HepG2 (cell line): ENCODE measurements at regions not wholly inside any gene's neighbourhood (a gene's known extent, or its start where the extent isn't known, plus 50 kb on each side); places are given as distances from the start of the nearest gene placed in this dataset.

Source experiments
- ATAC-seq: fragments of 200-7000 bp; cut with Tn5 transposase; 3 replicates; pipeline ENCODE4 v1.9.1; 2020; ENCODE audit warnings: mild to moderate bottlenecking, moderate library complexity
- BruUV-seq: library from RNA; stranded (reverse); fragments of 400-500 nt; replicated peaks from 2 replicates; lab custom pipeline; 2021; lab: Mats Ljungman, UMichigan
- CTCF ChIA-PET: fragments of 300-600 bp; formaldehyde crosslinking; extraction: SDS; loops from one replicate; lab custom pipeline; 2021; ENCODE audit warnings: low total read pairs, inconsistent platforms, low intra/inter-chr PET ratio; lab: Yijun Ruan, JAX
- POLR2A ChIA-PET: fragments of 350-600 bp; sonication (Branson Sonifier 250); formaldehyde crosslinking; loops from one replicate; lab custom pipeline; 2020; ENCODE audit warnings: antibody characterized with exemption, inconsistent platforms; lab: Yijun Ruan, JAX
- DNase-seq: peaks from one replicate; pipeline ENCODE4 v3.0.0-alpha.2; 2015; ENCODE audit warnings: low spot score
- FAIRE-seq: peaks from 3 replicates; lab custom pipeline; 2011; peaks lifted over from hg19 to GRCh38; lab: Jason Lieb, UNC
- H2AFZ ChIP-seq: one replicate; pipeline ENCODE4 v1.6.1; 2011; ENCODE audit warnings: low read length, inconsistent platforms
- H3K27ac ChIP-seq: fragments of 300-600 bp; 3 replicates; pipeline ENCODE4 v1.8.0; 2011; ENCODE audit warnings: mixed run types, mild to moderate bottlenecking, mixed read lengths, low read length, inconsistent platforms; ENCODE audit not compliant: insufficient read depth; ENCODE audit errors: extremely low read length
- H3K27me3 ChIP-seq, 2 experiments: fragments of 200-600 bp in 1 of 2; 2 replicates in 1 of 2; 3 replicates in 1 of 2; pipeline versions ENCODE4 v1.6.0 to v1.8.0; 2011; ENCODE audit warnings: low read length in 2 of 2, mild to moderate bottlenecking in 2 of 2, moderate library complexity in 2 of 2, inconsistent platforms in 1 of 2; ENCODE audit not compliant: insufficient read depth in 2 of 2, control insufficient read depth in 1 of 2
- H3K36me3 ChIP-seq, 2 experiments: fragments of 200-600 bp in 1 of 2; replicated peaks in 1 of 2; 2 replicates in 1 of 2; 3 replicates in 1 of 2; pipeline versions ENCODE4 v1.5.1 to v1.8.0; 2011; ENCODE audit warnings: low read length in 2 of 2, inconsistent platforms in 1 of 2; ENCODE audit not compliant: insufficient read depth in 2 of 2, control insufficient read depth in 1 of 2
- H3K4me1 ChIP-seq: 2 replicates; pipeline ENCODE4 v1.5.1; 2012; ENCODE audit warnings: low read length, inconsistent platforms; ENCODE audit not compliant: insufficient read depth
- H3K4me2 ChIP-seq: 2 replicates; pipeline ENCODE4 v1.6.0; 2011; ENCODE audit warnings: low read depth, low read length, inconsistent platforms
- H3K4me3 ChIP-seq, 3 experiments: fragments of 200-600 bp in 1 of 3; sonication (generic), shearing (Covaris generic) in 1 of 3; replicated peaks in 1 of 3; 2 replicates each; pipeline ENCODE4 v1.5.1; 2011 to 2016; ENCODE audit warnings: low read length in 3 of 3, inconsistent platforms in 2 of 3, low read depth in 2 of 3, mild to moderate bottlenecking in 2 of 3, control low read depth in 1 of 3, mixed read lengths in 1 of 3; ENCODE audit not compliant: insufficient read depth in 1 of 3
- H3K79me2 ChIP-seq: one replicate; pipeline ENCODE4 v1.6.1; 2011; ENCODE audit warnings: low read length, inconsistent platforms; ENCODE audit not compliant: insufficient read depth
- H3K9ac ChIP-seq: 2 replicates; pipeline ENCODE4 v1.6.0; 2011; ENCODE audit warnings: mild to moderate bottlenecking, low read depth, low read length, inconsistent platforms; ENCODE audit not compliant: insufficient read depth
- H3K9me3 ChIP-seq: 2 replicates; pipeline ENCODE4 v1.5.1; 2012; ENCODE audit warnings: mild to moderate bottlenecking, low read length
- H4K20me1 ChIP-seq: 2 replicates; pipeline ENCODE4 v1.6.0; 2011; ENCODE audit warnings: inconsistent platforms, mild to moderate bottlenecking, low read length, moderate library complexity; ENCODE audit not compliant: insufficient read depth
- CREB1 ChIP-seq, 2 experiments: fragments of 450-650 bp in 1 of 2; IDR thresholded peaks; 2 replicates each; pipeline ENCODE4 v1.6.1; 2016 to 2017; ENCODE audit warnings: control low read depth in 1 of 2, mild to moderate bottlenecking in 1 of 2, missing compliant biosample characterization in 1 of 2, missing genetic modification characterization in 1 of 2
- FOXO1 ChIP-seq: sonication (generic); formaldehyde crosslinking; IDR thresholded peaks from 2 replicates; pipeline ENCODE4 v1.4.0; 2020; ENCODE audit warnings: missing genetic modification reagents
- PHB2 ChIP-seq: fragments of 450-650 bp; IDR thresholded peaks from 2 replicates; pipeline ENCODE4 v1.6.1; 2018; ENCODE audit not compliant: partially characterized antibody
- ZNF18 ChIP-seq: sonication (generic); formaldehyde crosslinking; IDR thresholded peaks from 2 replicates; pipeline ENCODE4 v1.8.0; 2022; ENCODE audit warnings: mild to moderate bottlenecking, missing genetic modification reagents; ENCODE audit not compliant: insufficient replicate concordance
- ZNF567 ChIP-seq: sonication (generic); formaldehyde crosslinking; IDR thresholded peaks from 2 replicates; pipeline ENCODE4 v1.8.1; 2023; ENCODE audit warnings: mild to moderate bottlenecking, missing genetic modification reagents, borderline replicate concordance
- WGBS: methylation state at CpG from one replicate; pipeline ENCODE4 v1.1.6; 2017; ENCODE audit warnings: low lambda C conversion rate; 5-methylcytosine and 5-hydroxymethylcytosine counted together
- in situ Hi-C: cut with HindIII; loops from 2 replicates; pipeline ENCODE4 v1.10.0; 2017; ENCODE audit warnings: low pct_unique_long_range_greater_than_20kb; ENCODE audit not compliant: extremely low pct_ligation_motif_present
- intact Hi-C: fragments of 100-400 bp; cut with micrococcal nuclease; formaldehyde crosslinking; loops from one replicate; pipeline ENCODE4 v1.10.0; 2022; ENCODE audit not compliant: unreplicated experiment

- Histone ChIP-seq H3K4me3 (no peak overlapping the region), H3K36me3 (no peaks in the 10 kb centered on the region), H3K4me1 (no peaks in the 10 kb centered on the region), H3K4me2 (no peak overlapping the region), H4K20me1 (no peaks in the 10 kb centered on the region), H3K9ac (no peak overlapping the region), H3K79me2 (no peaks in the 10 kb centered on the region), H2AFZ (no peak overlapping the region)
- ChIA-PET POLR2A (no interaction called here), CTCF (no interaction called here)
- no peak for ATAC-seq
- intact Hi-C loops: no loop called here
- no peak for DNase-seq
- no peak for TF ChIP-seq FOXO1 (CRISPR knock-in tag)
- TF ChIP-seq, all 625 proteins: peak for 0
- no peak for FAIRE-seq
- H3K27me3 ChIP-seq: no peaks in the 10 kb centered on the region; a peak in 1 of 5 replicates
- no TSS peak for BruUV-seq
- 39% methylated on average over 5 of the region's 5 CpGs for WGBS
- no peak overlapping the region for H3K27ac ChIP-seq
- in situ Hi-C loops: no loop called here
- peaks cover 22% of the 10 kb centered on the region for H3K9me3 ChIP-seq
These were observed 537.3 kb downstream of the TMTC2 start for GRCh38 chr12:83224012-83224411.

GRCh38 chr12:83220774-83221173, 534.1 kb downstream of the TMTC2 start:
- CTCF ChIA-PET: no interaction called here
- DNase-seq (no peak), ATAC-seq (no peak), FAIRE-seq (no peak)
- intact Hi-C loops (no loop called here), in situ Hi-C loops (no loop called here)
- H3K27me3 ChIP-seq: no peaks in the 10 kb centered on the region; a peak in 1 of 5 replicates
- H3K27ac ChIP-seq: no peak overlapping the region
- no peak overlapping the region for H3K4me3 ChIP-seq
- no peaks in the 10 kb centered on the region for H3K36me3 ChIP-seq
- no peak overlapping the region for H3K4me2 ChIP-seq
- TF ChIP-seq PHB2: no peak
- no peak for TF ChIP-seq CREB1 (IDR thresholded peaks at IDR 0.05)
- no peak for TF ChIP-seq CREB1 (CRISPR knock-in tag; IDR thresholded peaks at IDR 0.05)
- TF ChIP-seq ZNF18 (CRISPR knock-in tag): no peak
- TF ChIP-seq ZNF567 (CRISPR knock-in tag): no peak
- no TSS peak for BruUV-seq
- H3K9ac ChIP-seq: no peak overlapping the region
- no peaks in the 10 kb centered on the region for H3K4me1 ChIP-seq
- H4K20me1 ChIP-seq: no peaks in the 10 kb centered on the region
- no peak overlapping the region for H2AFZ ChIP-seq
- POLR2A ChIA-PET: no interaction called here
- no peaks in the 10 kb centered on the region for H3K79me2 ChIP-seq
- 4% methylated on average over 2 of the region's 2 CpGs for WGBS
- peaks cover 32% of the 10 kb centered on the region for H3K9me3 ChIP-seq
